DMS79 (cell line): ENCODE measurements at regions not wholly inside any gene's neighbourhood (a gene's known extent, or its start where the extent isn't known, plus 50 kb on each side); places are given as distances from the start of the nearest gene placed in this dataset.

Experiments
- DNase-seq: peaks from one replicate; lab custom pipeline; 2025; lab: John Stamatoyannopoulos, UW

DNA sequence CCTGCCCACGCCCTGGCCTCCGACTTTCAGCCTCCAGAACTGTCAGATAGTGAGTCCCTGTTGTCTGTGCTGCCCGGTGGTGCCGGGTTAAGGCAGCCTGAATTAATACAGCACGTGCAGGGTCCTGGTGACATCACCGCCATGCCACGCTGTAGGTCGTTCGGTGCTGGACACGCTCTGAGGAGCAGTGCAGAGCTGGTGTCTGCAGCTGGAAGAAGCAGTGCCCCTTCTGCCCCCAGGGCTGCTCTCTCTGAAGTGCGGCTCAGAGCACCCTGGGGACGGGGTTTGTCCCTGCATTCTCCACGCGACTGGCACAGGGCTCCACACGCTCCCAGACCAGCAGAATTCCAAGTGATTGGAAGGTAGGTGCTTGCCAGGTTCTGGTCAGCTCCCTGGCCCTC lies 831.5 kb downstream of the TBC1D22A start:
- DNase-seq: no peak

DNA sequence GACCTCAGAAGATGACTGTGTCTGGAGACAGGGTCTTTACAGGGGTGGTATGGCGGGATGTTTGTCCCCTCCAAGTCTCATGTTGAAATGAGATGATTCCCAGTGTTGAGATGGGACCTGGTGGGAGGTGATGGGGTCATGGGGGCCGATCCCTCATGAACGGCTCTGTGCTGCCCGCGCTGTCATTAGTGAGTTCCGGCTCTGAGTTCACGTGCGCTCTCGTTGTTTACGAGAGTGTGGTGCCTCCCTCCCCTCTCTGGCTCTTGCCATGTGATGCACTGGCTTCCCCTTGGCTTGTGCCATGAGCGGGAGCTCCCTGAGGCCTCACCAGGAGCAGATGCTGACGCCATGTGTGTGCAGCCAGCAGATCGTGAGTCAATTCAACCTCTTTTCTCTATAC lies 830.8 kb downstream of the TBC1D22A start:
- DNase-seq: no peak

DNA sequence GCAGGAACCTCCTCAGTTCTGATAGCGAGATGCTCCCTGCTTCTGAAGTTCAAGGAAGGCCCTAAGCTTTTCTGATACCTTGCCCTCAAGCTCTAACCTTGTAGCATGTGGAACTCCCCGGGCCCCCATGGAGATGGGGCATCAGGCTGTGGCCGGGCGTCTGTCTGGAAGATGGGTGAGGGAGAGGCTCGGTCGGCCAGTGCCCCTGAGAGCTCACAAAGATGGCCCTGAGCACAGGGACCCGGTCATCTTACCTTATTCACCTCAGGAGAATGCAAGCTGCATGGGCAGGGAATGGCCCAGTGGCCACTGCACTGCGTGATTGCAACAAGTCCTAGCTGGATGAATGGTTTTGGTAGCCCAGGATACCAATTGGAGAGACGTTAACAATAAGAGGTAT lies 830.3 kb downstream of the TBC1D22A start:
- DNase-seq: no peak

DNA sequence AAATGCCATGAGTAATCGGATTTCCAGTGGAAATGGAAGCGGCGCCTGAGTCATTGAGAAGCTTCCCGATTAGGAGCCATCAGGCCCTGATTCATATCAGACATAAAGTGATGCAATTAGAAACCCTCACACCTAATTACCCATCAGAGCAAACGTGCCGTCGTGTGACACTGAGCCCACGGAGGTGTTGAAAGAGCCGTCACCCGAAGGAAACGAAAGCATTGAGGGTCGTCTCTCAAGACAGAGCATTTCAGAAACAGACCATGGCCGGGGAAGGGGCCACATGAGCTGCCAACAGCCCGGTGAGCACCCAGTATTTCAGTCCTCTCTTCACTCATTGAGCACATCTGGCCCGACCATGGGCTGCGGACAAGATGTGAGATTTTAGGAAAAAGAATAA lies 829.3 kb downstream of the TBC1D22A start:
- DNase-seq: no peak

DNA sequence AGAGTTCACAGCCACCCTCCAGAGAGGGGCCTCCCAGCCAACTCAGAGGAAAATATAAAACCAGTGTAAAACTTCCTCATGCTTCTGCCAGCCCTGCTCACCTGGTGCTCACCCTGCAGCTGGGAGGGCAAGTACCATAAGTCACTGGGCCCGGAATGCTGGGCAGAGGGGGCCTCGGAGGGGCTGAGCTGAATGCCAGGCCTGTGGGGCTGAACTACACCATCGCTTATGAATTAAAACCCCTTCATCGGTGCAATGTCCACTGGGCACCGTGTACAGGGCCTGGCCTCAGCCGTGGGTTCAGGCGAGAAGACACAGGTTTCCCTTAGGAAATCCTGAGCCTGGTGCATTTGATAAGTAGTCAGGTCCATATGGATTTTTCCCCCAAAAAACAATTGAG lies 828.6 kb downstream of the TBC1D22A start:
- no peak for DNase-seq

GRCh38 chr22:47589271-47590250 lies 827.1 kb downstream of the TBC1D22A start:
- DNase-seq: no peak

GRCh38 chr22:47588578-47588960 lies 826.1 kb downstream of the TBC1D22A start:
- DNase-seq: no peak

DNA sequence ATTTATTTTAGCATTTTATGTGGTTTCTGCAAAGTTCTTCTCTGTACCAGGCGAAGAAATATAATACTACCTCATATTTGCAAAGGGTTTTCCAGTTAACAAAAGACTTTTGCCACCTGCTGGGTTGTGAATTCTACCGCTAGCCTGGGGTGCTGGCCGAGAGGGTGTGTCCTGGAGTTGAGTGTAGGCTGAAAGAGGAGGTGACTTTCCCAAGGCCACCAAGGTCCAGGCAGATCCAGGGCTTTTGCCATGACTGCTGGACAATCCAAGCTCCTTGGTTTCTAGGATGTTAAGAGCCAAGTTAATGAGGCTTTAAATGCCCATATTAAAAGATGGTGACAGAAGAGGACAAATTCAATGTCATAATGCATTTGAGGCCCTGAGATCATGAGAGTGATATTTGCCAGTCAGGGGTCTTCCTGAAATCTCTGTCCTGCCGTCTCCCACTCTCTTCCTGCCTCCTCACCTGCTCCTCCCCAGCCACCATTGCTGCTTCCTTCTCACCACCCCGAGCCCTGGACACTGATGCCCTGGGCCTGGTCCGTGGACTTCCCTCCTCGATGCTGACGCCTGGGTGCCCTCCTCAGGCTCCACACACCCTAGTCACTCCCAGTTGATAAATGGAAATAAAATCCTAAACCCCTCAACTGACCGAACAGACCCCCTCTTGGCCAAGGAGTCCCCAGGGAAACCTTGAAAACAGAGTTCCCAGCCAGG lies 825.6 kb downstream of the TBC1D22A start:
- no peak for DNase-seq

- DNase-seq: no peak
Measured at GRCh38 chr22:47587361-47587760, 824.9 kb downstream of the TBC1D22A start.

DNA sequence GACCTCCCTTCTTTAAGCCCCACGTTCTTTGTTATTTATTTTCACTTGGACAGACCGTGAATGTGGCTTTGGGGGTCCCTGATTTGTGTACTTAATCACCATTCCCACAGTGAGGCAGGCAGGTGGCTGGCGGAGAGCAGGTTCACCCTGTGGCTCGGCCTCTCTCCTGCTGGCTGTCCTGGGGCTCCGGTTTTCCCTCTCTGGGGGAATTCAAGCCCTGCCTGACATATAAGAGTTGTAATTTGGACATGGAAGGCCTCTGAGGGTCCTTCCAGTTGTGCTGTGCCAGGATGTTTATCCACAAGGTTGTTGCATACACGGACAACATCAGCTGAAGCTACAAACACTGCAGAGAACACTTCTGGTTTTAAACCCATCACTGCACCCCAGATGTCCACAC lies 824.5 kb downstream of the TBC1D22A start:
- DNase-seq: no peak

- no peak for DNase-seq
Measured at GRCh38 chr22:47586038-47586437, 823.6 kb downstream of the TBC1D22A start.

DNA sequence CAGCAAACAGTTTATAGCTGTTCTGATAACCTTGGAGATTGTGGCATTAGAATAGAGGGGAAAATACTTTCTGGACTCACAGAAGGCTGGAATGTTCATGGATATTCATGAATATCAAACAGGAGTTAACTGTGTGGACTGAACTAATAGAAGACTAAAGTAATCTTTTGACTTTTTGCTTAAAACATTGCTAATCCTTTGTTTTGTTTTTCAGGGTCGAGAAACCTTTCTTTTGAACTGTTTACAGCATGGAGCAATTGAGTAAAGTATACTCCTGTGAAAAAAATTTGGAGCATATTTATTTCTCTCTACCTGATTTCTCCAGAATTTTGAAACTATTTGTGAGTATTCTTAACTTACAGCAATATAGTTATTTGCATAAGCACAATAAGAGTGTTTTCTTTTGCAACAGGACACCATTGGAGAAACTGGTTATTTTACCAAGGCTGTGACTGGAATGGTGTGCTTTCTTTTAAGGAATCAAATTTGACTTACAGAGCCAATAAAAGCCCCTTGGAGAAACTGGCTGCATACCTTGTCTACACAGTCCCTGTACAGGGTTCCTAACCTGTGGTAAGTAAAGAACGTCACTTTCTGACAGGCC lies 821.6 kb downstream of the TBC1D22A start:
- DNase-seq: no peak

GRCh38 chr22:47582067-47582466 lies 819.6 kb downstream of the TBC1D22A start:
- DNase-seq: no peak

GRCh38 chr22:47580121-47580520 lies 817.7 kb downstream of the TBC1D22A start:
- DNase-seq: no peak

- DNase-seq: no peak
Measured at GRCh38 chr22:47576908-47577307, 814.5 kb downstream of the TBC1D22A start.

DNA sequence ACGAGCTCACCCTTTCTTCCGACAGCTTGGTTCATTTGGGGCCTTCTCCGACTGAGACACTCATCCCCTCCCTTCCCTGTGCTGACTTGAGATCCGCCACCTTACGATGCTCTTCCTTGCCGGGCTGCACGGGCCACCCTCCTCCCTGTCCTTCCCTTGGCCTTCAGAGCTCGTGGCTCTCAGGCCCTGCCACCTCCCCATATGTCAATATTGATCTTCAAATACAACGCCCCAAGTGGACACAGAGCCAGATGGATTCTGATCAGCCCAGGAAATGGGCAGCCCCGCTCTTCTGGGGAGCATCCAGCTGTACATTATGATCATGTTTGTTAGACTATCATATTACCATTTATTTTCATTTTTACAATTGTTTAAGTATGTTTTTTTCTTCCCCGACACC lies 812.8 kb downstream of the TBC1D22A start:
- no peak for DNase-seq

DNA sequence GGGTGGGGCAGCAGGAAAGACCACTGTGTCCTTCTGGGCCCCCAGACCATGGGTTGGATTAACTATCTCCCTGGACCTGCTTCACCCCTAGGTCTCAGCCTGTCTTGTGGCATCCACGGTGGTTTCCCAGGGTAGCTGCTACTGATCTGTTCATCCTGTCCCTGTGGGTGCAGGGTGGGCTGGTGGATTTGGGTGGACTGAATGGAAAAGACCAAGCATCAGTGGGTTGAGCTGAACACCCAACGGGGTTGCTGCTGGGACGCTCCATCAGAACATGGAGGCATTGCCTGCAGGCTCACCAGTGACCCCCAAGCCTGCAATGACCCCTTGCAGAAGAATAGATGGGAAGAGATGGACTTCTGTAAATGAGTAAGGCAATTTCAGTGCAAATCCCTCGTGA lies 812.1 kb downstream of the TBC1D22A start:
- no peak for DNase-seq

GRCh38 chr22:47573141-47573540 lies 810.7 kb downstream of the TBC1D22A start:
- no peak for DNase-seq

DNA sequence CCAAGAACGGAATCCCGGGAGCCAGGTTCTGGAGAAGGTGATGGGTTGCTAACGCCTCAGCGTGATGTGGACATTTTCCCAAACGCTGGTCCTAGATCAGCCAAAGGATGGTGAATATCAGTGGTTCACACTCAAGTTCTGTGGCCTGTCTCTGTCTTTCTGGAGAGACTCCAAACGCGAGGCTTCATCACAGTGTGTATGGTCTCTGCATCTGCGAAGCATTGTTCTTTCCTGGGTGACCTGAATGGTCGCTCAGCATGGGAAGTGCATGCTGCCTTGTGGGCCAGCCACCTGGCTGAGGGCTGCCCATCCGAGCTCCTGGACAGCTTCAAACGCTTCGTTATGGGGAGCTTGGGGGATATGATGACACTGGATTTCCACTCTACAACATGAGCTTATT lies 810.0 kb downstream of the TBC1D22A start:
- no peak for DNase-seq

- no peak for DNase-seq
Measured at GRCh38 chr22:47571616-47572015, 809.2 kb downstream of the TBC1D22A start.

- DNase-seq: no peak
Measured at GRCh38 chr22:47570851-47571250, 808.4 kb downstream of the TBC1D22A start.

DNA sequence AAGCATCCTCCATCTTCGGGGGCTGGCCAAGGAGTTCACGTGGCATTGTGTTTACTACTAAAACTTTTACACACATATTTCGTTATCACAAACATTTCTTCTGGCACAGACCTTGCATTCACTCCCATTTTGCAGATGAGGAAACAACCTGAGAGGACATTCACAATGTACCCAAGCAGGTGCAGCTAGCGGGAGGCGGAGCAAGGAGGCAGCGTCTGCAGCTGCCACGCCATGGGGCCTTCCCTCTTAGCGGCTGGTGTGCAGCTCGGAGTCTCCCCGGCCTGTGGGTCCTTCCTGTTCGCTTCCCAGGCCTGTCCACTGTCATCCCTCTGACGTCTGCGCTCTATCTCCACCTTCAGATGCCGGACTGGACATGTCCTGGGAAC lies 807.8 kb downstream of the TBC1D22A start:
- DNase-seq: no peak
